Glomerular endothelial cell (primary cell): ENCODE measurements at regions not wholly inside any gene's neighbourhood (a gene's known extent, or its start where the extent isn't known, plus 50 kb on each side); places are given as distances from the start of the nearest gene placed in this dataset.
A peak's percentile ranks its signal among the peaks of the same experiment; 100 is the strongest.

ENCODE experiments used
- DNase-seq: peaks from one replicate; pipeline ENCODE4 v3.0.0-alpha.2; 2011; ENCODE audit warnings: low read depth, low spot score; ENCODE audit errors: extremely low read depth

DNA sequence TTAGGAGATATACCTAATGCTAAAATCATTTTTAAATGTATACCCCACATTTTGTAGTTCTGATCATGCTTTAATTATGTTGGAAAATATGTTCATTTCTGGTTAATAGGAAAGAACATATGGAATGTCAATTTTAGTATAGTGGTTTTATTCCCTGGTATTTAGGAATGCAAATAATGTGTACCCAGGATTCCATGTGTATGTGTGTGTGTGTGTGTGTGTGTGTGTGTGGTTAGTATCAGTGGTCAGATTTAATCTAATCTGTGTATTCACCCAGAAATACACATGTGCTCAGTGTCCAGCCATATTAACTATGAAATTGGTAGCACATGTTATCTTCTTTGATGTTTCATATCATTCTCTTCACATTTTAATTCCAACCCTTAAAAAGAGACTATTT is 233.5 kb upstream of the DCBLD2 start:
- no peak for DNase-seq

DNA sequence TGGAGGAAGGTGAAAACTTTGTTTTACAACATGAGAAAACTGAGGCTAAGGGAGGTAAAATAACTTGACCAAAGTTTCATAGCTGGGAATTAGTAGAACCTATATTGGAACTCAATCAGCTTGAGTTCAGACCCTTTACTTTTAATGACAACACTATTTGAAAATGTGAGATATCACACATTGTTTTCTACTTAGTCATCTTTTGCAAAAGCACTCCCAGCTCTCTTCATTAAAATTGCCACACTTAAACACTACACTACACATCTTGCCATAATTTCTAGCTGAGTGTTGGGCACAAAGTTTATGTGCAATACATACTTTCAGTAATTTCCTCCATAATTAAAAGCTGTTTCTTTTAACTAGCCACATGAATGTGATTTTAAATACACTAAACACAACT is 230.4 kb upstream of the DCBLD2 start:
- no peak for DNase-seq

DNA sequence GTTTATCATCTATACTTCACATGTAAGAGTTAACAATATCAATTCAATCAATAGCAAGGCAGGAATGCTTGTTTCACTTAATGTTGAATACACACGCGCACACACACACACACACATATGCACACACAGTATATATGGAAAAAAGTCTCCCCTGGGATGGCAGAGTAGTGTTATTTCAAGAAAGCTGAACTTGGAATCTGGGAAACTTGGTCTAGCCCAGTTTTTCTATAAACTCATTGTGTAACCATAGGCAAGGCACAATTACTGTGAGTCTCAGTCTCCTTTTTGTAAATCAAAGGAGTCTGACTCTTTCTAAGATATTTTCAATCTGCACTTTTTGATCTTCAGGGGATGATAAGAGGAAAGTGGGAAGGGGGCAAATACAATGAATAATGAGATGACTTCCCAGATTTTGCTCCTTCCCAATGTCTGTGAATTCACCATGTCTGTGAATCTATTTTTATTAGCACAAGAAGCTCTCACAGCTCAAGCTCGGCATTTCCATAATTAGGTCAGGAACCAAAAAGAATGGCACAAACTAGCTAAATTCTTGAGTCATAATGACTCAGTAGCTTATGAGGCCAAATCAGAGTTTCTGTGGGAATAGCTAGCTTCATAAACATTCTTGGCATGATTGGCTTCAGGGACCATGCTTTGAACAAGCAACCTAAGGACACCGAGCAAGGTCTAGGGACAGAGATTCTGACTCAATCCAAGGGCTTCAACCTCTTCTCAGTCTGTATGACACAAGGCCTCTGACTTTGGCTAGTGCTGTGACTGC is 227.4 kb upstream of the DCBLD2 start:
- peak; percentile 88 for DNase-seq

DNA sequence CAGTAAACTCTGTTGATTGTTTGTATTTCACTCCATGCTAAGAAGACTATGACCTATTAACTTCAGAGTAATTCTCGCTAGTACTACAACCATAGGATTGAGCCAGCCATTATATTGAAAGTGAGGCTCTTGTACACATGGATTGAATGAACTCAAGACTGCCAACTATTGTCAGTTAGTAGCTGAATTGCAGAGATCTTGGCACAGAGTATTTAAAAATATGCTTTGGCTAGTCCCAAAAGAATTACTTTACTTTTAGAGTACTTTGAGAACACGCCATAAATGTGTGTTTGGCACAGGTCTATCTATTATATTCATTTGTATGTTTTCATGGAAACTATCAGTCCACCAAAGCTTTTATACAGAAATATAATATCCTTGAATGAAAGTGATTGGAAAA is 226.7 kb upstream of the DCBLD2 start:
- DNase-seq: no peak

DNA sequence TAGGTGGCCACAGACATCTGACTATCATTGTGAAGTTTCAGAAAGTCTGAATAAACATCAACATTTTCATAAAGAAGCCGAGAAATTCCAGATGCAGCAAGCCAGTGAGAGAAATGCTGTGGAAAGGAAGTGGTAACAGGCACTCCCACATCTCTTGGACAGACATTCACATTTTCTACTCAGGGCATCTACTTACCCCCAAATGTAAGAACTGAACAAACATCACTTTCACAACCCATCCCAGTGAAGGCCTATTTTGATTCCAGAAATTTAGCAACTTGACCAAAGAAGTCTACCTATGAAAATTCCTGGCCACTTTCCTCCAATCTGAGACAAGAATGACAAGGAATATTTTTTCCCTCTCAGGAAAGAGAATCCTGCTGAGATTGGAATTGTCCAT is 224.8 kb upstream of the DCBLD2 start:
- no peak for DNase-seq

DNA sequence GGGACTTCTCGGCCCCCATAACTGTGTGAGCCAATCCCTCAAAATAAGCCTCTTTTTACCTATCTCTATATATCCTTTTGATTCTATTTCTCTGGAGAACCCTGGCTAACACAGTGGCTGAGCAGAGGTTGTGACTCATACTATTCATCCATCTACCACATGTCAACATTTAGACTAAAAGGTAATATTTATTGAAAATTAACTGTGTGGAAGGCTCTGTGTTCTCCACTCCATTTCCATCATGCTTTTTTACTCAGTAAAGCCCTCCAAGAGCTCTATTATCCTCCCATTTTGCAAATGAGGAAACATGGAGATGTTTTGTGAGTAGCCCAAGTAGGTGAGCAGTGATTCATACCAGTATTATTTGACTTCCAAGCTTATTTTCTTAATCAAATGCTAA is 217.9 kb upstream of the DCBLD2 start:
- DNase-seq: no peak

DNA sequence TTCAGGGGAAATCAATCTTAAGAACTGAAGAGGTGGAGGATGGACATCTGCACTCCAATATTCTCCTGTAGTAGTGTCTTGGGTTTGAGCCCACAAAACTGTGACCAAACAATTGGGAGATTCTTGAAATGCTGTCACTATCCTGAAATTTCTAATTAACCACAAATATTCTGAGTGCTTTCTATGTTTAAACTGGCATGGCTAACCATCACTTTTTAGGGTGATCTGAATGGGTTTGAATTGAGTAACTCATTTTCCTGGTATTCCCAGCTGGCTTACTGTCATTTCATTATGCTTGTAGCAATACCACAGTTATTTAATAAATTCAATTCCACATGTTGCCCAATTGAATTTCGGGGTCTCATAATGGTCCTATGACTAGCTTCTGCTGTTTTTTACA is 216.9 kb upstream of the DCBLD2 start:
- DNase-seq: no peak

DNA sequence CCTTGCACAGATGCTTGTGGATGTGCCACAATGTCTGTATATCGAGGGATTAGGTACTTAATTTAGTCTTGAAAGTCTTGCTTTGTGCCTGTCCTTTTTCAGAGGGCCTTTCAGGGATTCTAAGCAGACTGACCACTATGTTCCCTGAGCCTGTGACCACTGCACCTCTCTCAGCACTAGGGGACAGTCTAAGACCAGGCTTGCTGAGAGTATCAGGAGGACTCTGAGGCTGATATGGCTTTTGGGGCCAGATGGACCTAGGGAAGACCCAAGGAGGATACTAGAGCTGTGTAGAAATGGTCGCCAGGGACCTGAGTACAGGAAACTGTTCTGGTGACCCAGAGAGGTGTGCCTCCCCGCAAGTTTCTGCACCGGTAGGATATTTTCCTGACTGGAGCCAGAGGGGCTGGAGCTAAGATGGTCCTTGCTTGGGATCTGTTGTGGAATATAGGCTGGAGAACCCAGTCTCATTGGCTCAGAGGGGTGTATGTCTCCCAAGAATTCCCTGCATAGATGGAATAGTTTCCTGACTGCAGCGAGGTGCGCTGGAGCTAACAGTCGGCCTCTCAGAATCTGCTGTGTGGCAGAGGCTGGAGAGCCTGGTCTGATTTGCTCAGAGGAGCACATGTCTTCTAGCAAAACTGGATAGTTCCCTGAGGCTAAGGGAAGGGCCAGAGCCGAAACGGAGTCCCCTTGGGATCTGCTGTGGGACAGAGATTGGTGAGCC is 213.2 kb upstream of the DCBLD2 start:
- DNase-seq: peak; percentile 58

DNA sequence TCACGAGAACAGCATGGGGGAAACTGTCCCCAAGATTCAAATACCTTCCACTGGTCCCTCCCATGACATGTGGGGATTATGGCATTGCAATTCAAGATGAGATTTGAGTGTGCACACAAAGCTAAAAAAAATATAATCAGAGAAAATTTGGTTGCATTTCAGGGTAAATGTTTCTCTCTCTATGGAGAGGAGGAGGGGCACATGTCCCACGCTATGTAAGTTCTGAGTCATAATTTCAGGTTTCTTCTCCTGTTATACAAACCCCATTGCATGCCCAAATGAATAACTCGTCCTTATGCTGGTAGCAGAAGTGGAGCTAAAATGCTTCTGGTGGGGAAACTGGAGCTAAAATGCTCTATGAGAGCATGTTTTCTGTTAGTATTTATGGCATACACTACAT is 209.7 kb upstream of the DCBLD2 start:
- DNase-seq: no peak

DNA sequence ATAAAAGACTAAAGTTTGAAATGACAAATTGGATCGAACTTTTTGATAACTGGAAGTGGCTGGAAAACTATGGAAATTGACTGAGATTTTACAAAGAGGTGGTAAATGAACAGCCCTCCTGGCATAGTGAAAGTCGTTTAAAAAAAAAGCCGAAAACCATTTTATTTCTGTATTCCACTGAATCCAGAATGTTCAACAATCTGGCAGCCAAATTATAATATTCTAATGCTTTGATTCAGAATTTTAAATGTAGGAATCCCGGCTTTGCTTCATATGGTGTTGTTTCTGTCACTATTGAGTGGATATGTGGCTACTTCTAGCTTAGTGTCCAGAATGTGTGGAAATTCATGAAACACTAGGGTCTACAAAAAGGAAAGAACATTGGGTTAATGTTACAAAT is 208.9 kb upstream of the DCBLD2 start:
- DNase-seq: no peak

DNA sequence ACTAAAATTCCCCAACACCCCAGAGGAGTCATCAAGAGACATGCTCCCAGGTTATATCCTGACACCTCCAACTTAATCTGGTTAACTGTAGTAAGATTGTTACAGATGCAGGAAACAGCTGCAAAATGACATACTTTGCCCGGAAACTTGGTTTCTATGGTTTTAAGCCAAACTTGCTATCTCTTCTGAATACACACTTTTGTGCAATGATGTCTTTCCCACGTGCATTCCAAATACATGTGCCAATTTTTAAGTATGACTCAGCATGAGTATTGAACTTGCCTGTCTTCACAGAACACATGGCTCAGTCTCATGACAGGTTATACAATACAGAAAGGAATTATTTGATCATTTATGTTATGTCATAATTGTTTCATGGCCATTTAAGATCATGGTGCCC is 207.0 kb upstream of the DCBLD2 start:
- DNase-seq: peak; percentile 98

DNA sequence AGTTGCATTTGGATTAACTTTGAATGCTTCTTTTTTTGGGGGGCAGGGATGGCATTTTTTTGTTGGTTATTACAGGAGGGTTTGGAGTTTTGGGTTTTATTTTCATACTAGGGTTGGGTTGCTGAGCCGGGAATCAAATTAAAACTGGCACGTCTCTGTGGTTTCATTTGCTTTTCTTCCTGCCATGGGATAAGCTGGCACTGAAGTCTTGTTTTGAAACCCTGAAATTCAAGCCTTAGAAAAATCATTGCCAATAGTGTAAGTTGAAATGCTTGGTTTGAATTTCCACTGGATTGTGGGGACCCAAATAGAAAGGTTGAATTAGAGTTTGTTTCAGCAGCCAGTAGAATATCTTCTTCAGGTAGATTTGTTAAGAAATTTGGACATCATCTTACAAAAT is 193.1 kb upstream of the DCBLD2 start:
- DNase-seq: no peak

DNA sequence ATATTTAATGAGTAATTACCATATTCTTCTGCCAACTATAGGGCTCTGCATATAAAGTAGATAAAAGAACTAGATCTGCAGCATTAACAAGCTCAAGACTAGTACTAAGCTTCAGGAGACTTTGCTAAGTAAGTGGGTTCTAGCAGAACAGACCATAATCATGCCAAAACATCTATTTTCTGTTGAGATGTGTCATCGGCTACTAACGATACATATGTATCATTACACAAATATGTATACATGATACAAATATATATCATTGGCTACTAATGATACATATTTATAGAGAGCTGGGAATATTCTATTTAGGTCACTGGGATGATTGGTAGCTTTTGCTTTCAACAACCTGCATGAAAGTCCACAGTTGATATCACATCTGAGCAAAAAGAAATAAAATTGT is 185.8 kb upstream of the DCBLD2 start:
- no peak for DNase-seq

DNA sequence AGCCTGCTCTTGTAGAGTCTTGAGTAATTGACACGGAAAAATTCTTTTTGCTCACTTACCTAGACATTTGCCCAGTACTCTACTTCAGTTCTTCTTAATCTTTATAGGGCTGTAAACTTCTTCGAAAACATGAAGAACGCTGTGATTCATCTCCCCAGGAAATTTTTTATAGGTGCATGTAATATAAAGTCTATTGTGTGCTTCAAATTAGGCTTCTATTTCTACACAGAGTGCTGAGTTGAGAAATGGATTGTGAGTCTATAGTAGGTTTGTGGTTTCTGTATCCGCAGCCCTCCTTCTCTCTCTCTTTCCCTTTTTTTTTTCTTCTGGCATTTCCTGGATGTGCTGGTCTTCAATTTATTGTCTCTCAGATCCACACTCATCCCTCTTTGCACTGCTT is 183.3 kb upstream of the DCBLD2 start:
- DNase-seq: no peak

DNA sequence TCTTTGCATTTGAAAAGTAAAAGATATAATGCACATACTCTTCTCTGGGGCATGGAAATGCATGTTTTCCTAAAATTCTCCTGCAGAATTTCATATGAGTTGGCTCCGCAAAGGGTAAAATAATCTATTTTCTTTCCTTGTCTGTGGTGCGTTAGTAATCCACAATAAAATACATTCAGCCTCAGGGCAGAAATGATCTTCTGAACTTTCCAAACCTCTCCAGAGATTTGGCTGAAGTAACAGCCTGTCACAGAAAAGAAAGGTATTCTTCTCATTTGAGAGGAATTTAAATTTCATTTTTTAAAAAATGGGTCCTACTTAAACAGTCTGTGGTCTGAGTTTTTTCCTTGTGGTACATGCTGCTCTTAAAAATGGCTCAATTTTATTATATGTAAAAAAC is 182.7 kb upstream of the DCBLD2 start:
- no peak for DNase-seq

DNA sequence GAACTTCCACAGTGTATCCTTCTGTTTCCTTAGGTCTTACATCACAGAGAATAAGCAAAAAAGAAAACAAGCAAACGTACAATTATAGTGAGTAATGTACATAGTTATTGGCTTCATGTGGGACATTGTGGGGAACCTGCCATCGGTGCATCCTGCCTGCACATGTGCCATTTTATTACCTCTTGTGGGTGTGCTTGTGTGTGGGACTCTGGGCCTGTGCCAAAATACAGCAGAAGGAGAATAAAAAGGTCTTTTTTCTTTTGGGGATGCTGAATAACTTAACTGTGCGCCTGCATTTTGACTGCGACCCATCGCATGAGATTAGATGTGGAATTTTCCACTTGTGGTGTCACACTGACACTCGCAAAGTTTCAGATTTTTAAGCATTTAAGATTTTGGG is 169.6 kb upstream of the DCBLD2 start:
- no peak for DNase-seq

DNA sequence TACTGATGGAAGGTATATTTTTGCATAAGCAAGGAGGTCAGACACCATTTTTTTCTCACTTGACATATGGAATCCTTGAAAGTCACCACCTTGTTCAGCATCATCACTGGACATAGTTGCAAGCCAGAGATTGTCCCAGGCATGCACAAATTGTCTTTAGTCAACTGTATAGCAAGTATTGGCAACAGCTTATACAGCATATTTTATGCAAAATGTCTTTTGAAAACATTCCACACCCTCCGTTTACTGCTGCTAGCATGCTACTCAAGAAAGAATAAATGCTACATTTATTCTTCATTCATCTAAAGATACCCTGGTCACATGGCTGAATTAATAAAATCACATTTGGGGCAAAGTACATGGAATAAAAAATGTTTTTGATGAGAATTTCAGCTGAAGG is 168.5 kb upstream of the DCBLD2 start:
- DNase-seq: no peak

DNA sequence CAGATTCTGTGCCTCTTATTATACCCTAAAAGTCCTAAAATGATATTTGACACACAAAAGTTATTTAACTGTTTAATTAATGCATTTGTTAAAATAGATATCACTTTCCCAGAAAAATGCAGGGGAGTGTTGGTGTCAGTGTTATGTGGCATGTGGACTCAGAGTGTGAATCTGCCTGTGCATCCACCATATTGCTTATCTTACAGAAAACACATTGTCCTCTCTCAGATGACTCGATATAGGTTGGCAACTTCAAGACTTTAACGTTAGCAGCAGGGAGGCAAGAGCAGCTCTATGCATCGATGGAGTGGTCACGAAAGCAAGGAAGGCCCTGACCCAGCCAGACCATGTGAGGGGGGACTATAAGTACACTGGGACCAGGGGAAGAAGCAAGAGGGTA is 165.4 kb upstream of the DCBLD2 start:
- DNase-seq: no peak

DNA sequence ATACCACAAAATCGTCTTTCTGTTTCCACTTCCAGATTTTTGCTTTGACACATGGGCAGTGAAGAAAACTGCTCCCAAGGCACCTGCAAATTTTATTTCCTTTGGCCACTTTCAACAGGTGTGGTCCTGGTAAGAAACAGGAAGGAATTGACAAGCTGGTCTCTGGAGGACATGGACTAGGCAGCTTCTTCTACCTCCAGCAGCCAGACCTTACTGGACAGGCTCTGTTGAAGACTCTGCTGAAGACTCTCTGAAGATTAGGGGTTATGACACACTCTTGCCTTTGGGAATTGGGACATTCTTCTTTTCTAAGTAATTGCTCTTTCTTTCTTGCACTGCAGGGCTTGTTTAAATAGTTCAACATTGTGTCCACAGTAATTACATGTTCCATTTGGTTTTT is 147.7 kb upstream of the DCBLD2 start:
- DNase-seq: no peak

DNA sequence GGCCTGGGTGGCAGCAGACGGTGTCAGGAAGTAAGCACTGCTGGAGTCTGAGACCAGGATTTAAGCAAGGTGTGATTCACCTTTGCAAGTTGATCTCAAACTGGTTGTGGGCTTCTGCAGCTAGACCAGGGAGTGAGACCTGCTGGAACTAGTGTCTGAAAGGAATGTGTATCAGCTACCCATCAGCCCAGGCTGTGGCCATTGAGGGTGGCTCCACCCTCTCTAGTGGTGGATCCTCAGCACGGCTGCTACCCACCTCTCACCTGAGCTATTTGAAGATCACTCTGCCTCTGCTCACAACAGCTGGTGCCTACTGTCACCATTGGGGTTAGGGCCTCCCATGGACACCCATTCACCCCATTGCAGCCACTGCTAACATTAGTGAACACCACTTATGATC is 140.3 kb upstream of the DCBLD2 start:
- DNase-seq: no peak

DNA sequence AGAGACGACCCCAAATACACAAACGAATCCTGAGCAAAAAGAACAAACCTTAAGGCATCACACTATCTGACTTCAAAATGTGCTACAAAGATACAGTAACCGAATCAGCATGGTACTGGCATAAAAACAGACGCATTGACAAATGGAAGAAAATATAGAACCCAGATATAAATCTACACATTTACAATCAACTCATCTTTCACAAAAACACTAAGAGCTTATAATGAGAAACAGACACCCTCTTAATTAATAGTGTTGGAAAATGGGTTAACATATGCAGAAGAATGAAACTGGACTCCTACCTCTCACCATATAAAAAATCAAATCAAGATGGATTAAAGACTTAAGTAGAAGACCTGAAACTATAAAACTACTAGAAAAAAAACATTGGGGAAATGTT is 130.3 kb upstream of the DCBLD2 start:
- DNase-seq: no peak

DNA sequence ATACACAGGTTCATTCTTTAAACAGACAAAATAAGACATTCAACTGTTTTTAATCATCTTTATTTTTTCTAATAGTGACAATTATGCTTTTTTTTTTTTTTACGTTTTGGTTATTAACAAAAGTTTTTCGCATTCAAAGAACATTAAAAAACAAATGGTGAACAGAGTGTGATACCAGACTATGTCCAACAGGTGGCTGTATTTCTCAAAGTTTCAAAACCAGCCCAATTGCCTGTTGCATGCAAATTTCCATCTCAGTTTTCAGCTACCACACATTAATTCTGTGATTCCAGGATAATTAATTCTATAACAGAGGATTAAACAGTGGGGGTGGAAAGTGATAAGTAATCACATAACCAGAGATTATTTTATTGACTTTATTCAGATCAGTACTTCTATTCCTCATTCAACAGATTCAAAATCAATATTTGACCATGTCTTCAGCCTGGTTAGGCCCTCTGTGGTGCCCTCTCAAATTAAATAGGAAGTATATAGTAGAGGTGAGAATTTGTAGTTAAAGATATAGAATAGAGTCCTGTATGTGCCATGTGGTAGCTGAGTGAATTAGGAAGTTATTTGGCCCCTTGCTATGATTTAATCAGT is 122.2 kb upstream of the DCBLD2 start:
- DNase-seq: peak; percentile 22
